EH (cell line): ENCODE measurements at regions not wholly inside any gene's neighbourhood (a gene's known extent, or its start where the extent isn't known, plus 50 kb on each side); places are given as distances from the start of the nearest gene placed in this dataset.

ENCODE experiments used
- DNase-seq: peaks from one replicate; pipeline ENCODE4 v3.0.0-alpha.2; 2015; ENCODE audit warnings: low read depth

DNA sequence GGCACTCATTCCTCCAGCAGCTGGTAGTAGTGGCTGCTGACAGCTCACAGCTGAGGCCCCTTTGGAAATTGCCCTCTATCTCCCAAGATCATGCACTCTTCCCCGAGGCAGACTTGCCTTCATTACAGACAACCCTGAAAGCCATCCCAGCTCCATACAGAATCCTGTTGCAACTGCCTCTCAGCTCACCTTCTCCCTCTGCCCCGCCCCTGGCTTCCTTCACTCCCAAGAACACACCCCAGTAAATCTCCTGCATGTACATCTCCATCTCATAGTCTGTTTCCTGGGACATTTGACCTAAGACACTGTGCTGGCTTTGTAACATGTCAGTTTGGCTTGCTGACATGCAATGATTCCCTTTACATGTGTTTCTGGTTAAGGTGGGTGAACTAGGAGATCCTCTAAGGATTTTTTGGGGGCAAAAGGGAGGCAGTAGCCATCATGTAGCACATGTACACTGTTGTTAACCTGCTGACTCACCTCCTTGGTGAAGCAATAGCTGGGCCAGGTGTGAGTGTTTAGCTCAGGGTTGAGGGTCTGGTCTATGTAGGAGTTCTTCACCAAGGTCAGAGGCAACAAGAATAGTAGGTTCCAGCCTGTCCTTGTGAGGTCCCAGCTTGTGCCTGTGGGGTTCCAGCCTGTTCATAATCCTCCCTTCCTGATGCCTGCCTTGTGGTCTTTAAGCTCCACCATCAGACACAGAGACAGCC lies 179.6 kb downstream of the CSNK2A3 start:
- no peak for DNase-seq

- peak; percentile 62 for DNase-seq
These were observed 181.2 kb downstream of the CSNK2A3 start for GRCh38 chr11:11171854-11172253.

- DNase-seq: peak; percentile 94
These were observed 181.8 kb downstream of the CSNK2A3 start for GRCh38 chr11:11171285-11171684.

GRCh38 chr11:11170352-11171084 lies 182.5 kb downstream of the CSNK2A3 start:
- DNase-seq: no peak

DNA sequence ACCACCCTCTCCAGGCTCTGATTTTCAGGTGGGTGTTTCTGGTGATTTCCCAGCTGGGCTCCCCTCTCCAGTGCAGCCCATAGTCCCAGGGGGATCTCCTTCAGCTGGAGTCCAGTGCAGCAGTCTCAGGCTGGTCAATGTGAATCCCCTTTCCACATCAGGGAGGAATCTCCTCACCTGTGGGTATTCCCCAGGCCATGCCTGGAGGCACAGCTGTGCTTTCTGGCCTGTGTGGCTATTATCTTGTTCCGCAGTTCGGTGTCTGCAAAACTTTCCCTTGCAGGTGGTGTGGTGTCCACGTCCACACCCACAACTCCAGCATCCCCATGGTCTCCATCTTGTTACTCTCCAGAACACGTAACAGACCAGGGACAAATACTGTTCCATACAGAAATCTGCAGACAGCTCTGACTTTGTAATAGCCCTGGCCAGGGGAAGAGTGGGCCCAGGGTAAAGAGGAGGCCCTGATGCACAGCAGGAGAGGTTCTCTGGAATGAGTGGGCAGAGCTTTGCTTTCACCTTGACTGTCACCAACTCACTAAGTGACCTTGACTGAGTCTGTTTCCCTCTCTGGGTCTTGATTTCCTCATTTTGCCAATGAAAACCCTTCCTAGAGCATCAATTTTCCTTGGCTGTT lies 183.2 kb downstream of the CSNK2A3 start:
- DNase-seq: no peak

DNA sequence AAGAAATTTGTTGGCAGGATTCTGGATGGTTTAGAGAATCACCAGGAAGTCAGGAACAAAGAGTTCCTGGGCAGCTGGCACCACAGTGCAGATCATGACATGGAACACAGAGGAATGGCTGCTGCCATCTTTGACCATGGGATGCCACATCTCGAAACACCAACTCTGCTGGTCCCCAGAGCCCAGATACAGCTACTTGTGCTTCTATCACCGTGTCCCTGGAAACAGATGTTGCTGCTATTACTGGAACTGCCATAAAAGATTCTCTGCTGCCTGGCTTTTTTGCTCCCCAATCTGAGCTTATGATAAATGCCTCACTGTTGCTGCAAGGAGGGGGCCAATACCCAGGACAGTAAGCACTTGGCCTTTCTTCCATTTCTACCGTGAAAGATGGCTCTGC lies 185.2 kb downstream of the CSNK2A3 start:
- DNase-seq: no peak

- no peak for DNase-seq
These were observed 188.7 kb downstream of the CSNK2A3 start for GRCh38 chr11:11164334-11164690.

- no peak for DNase-seq
These were observed 189.2 kb downstream of the CSNK2A3 start for GRCh38 chr11:11163669-11164333.

DNA sequence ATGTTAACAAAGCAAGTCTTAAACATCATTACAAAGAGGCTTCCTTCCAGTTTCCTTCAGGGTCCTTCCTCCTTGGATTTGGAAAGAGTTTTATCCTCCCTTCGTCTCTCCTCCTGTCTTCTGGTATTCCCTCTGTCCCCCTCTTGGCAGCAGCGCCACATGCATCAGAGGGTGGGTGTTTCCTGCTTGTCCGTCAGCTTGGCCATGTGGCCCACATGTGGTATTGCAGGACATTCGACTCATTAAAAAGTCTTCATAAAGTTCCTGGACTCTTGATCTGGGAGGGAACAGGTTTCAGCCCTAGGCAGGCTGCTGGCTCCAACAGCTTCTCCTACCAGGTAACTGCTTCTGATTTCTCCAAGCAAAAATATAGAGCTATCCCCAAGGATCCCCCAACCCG lies 189.8 kb downstream of the CSNK2A3 start:
- DNase-seq: peak; percentile 33

DNA sequence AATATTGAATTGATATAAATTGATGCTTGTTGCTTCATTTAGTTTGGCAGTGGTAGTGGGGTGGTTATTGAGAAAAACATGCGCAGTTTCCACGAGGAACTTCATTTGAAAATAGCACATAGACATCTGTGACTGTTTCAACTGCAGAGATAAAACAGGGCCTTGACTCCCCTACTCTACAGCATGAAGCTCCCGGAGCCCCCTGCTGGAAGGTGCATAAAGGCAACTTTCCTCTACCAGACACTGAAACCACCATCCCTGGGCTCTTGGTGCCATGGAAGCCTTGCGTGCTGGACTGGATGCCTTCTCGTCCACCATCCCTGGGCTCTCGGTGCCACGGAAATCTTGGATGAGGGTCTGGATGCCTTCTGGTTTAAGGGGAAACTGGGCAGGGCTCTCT lies 195.9 kb downstream of the CSNK2A3 start:
- DNase-seq: peak; percentile 48

DNA sequence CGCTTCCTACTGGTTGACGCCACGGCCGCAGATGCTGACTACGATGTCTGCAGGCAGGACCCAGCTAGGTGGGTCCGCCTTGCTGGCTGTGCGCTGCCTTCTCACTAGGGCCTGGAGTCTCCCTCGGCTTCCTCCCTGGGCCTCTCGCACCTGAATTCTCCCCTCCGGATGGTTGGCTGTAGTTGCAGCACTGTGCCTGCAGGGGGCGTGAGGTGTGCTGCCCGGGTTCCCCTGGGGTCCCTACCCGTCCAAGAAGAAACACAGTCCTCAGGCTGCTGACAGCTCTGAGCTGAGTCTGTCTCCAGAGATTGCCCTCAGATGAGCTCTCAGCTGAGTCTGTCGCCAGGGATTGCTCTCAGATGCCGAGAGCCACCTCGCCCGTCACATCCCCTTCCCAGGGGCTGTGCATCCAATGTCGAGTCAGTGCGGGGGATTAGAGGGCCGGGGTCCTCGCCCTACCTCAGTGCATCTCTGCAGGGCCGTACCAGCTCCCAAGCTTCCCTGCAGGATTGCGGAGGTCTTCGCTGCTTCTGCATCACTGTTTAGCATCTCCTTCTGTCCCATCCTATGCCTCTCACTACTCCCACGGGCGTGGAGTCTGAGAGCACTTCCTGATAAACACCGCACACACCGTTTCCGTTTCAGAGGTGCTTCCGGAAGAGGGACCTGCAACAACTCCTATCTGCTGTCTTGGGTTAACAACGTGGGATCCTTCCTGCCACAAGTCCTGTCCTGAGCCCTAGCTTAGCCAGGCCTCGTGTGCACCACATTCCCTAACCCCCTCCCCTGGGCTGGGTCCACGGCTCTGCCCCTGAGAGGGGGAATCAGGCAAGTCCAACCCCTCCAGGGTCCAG lies 196.9 kb downstream of the CSNK2A3 start:
- DNase-seq: no peak

GRCh38 chr11:11152877-11153276 lies 200.2 kb downstream of the CSNK2A3 start:
- no peak for DNase-seq

DNA sequence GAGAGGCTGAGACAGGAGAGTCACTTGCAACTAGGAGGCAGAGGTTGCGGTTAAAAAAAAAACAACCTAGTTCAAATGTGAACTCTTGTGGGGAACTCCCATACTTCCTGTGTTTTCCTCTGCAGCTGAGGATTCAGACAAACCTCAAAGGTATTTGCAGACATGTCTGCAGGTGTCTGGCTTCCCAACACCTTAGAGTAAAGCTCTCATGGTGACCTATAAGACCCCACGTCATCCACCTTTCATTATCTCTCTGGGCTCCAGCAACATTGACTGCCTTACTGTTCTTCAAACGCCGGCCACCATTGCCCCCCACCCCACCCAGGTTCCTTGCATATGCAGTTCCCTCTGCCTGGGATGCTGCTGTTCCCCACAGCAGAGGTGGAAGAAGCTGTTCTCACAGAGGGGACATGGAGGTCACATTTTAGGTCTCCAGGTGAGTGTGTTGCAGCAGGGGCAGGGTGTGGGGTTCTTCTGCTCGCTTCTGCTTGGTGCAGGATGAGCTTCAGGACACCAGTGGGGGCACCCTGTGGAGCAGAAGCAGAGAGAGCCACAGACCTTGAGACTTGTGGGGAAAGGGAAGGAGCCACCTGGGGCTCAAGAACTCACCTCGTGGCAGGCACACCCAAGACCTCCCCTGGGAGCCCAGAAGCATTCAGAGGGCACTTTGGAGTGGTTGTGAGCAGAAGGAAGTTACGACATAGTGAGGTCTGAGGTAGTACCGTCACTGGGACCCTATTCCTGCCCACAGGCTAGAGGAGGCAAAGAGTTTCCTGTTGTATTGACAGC lies 203.2 kb downstream of the CSNK2A3 start:
- DNase-seq: no peak

- DNase-seq: no peak
These were observed 204.5 kb downstream of the CSNK2A3 start for GRCh38 chr11:11148596-11148995.

GRCh38 chr11:11148104-11148509 lies 204.9 kb downstream of the CSNK2A3 start:
- DNase-seq: peak; percentile 91

- no peak for DNase-seq
These were observed 206.2 kb downstream of the CSNK2A3 start for GRCh38 chr11:11146830-11147229.

DNA sequence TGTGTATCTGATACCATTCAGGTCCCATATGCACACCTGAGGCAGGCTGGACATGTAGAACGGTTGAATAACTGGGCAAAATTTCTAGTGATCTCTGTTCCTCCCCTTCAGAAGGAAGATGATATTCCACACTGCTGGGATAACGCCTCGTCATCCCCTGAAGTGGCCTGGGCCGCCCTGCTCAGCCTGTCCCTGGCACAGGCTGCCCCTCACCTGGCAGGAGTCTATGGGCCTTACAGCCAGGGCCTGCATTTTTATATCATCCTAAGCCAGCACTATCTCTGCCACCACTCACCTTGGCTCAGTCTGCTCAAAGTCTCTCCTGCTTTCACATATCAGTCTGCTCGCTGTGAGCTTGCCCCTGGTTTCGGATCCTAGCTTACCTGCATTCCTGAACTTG lies 209.2 kb downstream of the CSNK2A3 start:
- DNase-seq: no peak

- DNase-seq: no peak
These were observed 210.6 kb downstream of the CSNK2A3 start for GRCh38 chr11:11142430-11142829.

GRCh38 chr11:11141065-11141464 lies 212.0 kb downstream of the CSNK2A3 start:
- peak; percentile 26 for DNase-seq

- DNase-seq: no peak
These were observed 212.5 kb downstream of the CSNK2A3 start for GRCh38 chr11:11140510-11140909.

DNA sequence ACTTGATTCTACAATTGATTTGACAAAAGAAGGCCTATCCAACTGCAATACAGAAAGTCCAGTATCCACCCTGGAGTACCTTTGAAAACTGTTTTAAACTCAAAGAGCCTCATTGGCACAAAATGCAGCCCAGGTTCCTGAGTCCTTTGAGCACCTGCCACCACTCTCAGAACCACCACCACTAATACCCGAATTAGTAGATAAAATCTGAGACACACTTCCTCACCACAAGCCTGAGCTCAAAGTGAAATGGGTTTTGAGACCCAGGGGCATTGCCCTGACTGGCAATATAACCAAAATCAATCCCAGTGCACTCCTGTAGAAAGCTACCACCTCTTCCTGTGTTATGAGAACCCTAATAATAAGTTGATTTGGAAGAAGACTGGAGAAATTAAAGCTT lies 215.7 kb downstream of the CSNK2A3 start:
- DNase-seq: no peak
